ENCODE measurements at regions not wholly inside any gene's neighbourhood (a gene's known extent, or its start where the extent isn't known, plus 50 kb on each side); places are given as distances from the start of the nearest gene placed in this dataset.
A peak's percentile ranks its signal among the peaks of the same experiment; 100 is the strongest.
"Not testable (repeated sequence)": the region's sequence is repeated elsewhere in the genome, so short reads cannot be mapped to it uniquely, and the experiment has no call there.

- DNase-seq (no peak), ATAC-seq (no peak)
- intact Hi-C loops (cut with micrococcal nuclease): no loop called here
Measured at GRCh38 chr6:67160820-67161219, 1453.8 kb upstream of the EYS start.

- DNase-seq: no peak
- ATAC-seq: no peak
- intact Hi-C loops (cut with micrococcal nuclease): no loop called here
Measured at GRCh38 chr6:67141005-67141404, 1434.0 kb upstream of the EYS start.

- DNase-seq: no peak
- ATAC-seq: no peak
- intact Hi-C loops (cut with micrococcal nuclease): no loop called here
Measured at GRCh38 chr6:67133973-67134372, 1426.9 kb upstream of the EYS start.

GRCh38 chr6:67131827-67132226 is 1424.8 kb upstream of the EYS start:
- intact Hi-C loops (cut with micrococcal nuclease): no loop called here
- DNase-seq (no peak), ATAC-seq (no peak)

- intact Hi-C loops (cut with micrococcal nuclease): no loop called here
- DNase-seq (no peak), ATAC-seq (no peak)
Measured at GRCh38 chr6:67129780-67130179, 1422.8 kb upstream of the EYS start.

- ATAC-seq: no peak
- intact Hi-C loops (cut with micrococcal nuclease): no loop called here
- DNase-seq: no peak
Measured at GRCh38 chr6:67127041-67127440, 1420.0 kb upstream of the EYS start.

GRCh38 chr6:67121115-67121514 is 1414.1 kb upstream of the EYS start:
- intact Hi-C loops (cut with micrococcal nuclease): no loop called here
- DNase-seq (no peak), ATAC-seq (no peak)

- intact Hi-C loops (cut with micrococcal nuclease): no loop called here
- ATAC-seq (no peak), DNase-seq (no peak)
Measured at GRCh38 chr6:67112120-67112519, 1405.1 kb upstream of the EYS start.

GRCh38 chr6:67102743-67103142 is 1395.7 kb upstream of the EYS start:
- ATAC-seq: no peak
- intact Hi-C loops (cut with micrococcal nuclease): no loop called here
- DNase-seq: no peak

GRCh38 chr6:67095618-67096226 is 1388.7 kb upstream of the EYS start:
- ATAC-seq; intact Hi-C loops (cut with micrococcal nuclease); DNase-seq: not testable (repeated sequence)

GRCh38 chr6:67094431-67094946 is 1387.5 kb upstream of the EYS start:
- intact Hi-C loops (cut with micrococcal nuclease): no loop called here
- DNase-seq: no peak
- ATAC-seq: no peak

- no peak for ATAC-seq
- intact Hi-C loops (cut with micrococcal nuclease): no loop called here
- DNase-seq: no peak
Measured at GRCh38 chr6:67073938-67074337, 1366.9 kb upstream of the EYS start.

GRCh38 chr6:67068781-67069180 is 1361.8 kb upstream of the EYS start:
- intact Hi-C loops (cut with micrococcal nuclease): no loop called here
- ATAC-seq (no peak), DNase-seq (no peak)

- DNase-seq (no peak), ATAC-seq (no peak)
- intact Hi-C loops (cut with micrococcal nuclease): no loop called here
Measured at GRCh38 chr6:67064323-67064722, 1357.3 kb upstream of the EYS start.

- intact Hi-C loops (cut with micrococcal nuclease): no loop called here
- DNase-seq (no peak), ATAC-seq (no peak)
Measured at GRCh38 chr6:67047996-67048395, 1341.0 kb upstream of the EYS start.

- intact Hi-C loops (cut with micrococcal nuclease): no loop called here
- ATAC-seq (no peak), DNase-seq (no peak)
Measured at GRCh38 chr6:67045076-67045475, 1338.0 kb upstream of the EYS start.

GRCh38 chr6:67031451-67031850 is 1324.4 kb upstream of the EYS start:
- intact Hi-C loops (cut with micrococcal nuclease): no loop called here
- ATAC-seq (no peak), DNase-seq (peak; percentile 8)

- ATAC-seq: no peak
- intact Hi-C loops (cut with micrococcal nuclease): no loop called here
- peak; percentile 22 for DNase-seq
Measured at GRCh38 chr6:67030861-67031260, 1323.8 kb upstream of the EYS start.

GRCh38 chr6:67016921-67017460 is 1310.0 kb upstream of the EYS start:
- ATAC-seq (no peak), DNase-seq (no peak)
- intact Hi-C loops (cut with micrococcal nuclease): no loop called here

- no peak for ATAC-seq
- DNase-seq: no peak
- intact Hi-C loops (cut with micrococcal nuclease): no loop called here
Measured at GRCh38 chr6:67011441-67011840, 1304.4 kb upstream of the EYS start.

GRCh38 chr6:67009818-67010217 is 1302.8 kb upstream of the EYS start:
- ATAC-seq (no peak), DNase-seq (no peak)
- intact Hi-C loops (cut with micrococcal nuclease): no loop called here

Data from left ventricle myocardium superior (tissue), 1 donor.